ENCODE measurements at regions not wholly inside any gene's neighbourhood (a gene's known extent, or its start where the extent isn't known, plus 50 kb on each side); places are given as distances from the start of the nearest gene placed in this dataset.

GRCh38 chr2:2668681-2669265, 337.7 kb upstream of the MYT1L start:
- Histone ChIP-seq H3K9me3 (no peaks in the 10 kb centered on the region), H3K36me3 (no peaks in the 10 kb centered on the region), H3K27ac (no peak overlapping the region), H3K4me1 (ENCODE audit: insufficient read depth) (no peaks in the 10 kb centered on the region), H3K4me3 (no peak overlapping the region), H3K27me3 (no peaks in the 10 kb centered on the region)
- no peak for DNase-seq
- no peak for TF ChIP-seq EP300 (IDR thresholded peaks at IDR 0.05)
- no peak for TF ChIP-seq POLR2A (IDR thresholded peaks at IDR 0.05)
- no peak for TF ChIP-seq CTCF (IDR thresholded peaks at IDR 0.05)
- intact Hi-C loops (cut with DNase I), result no loop called here
- 84 to 87% (median 85%) methylated on average over 21 of the region's 21 CpGs for WGBS, 3 donors

- Histone ChIP-seq H3K36me3 (no peaks in the 10 kb centered on the region), H3K27ac (no peak overlapping the region), H3K9me3 (no peaks in the 10 kb centered on the region), H3K4me1 (ENCODE audit: insufficient read depth) (no peaks in the 10 kb centered on the region), H3K27me3 (no peaks in the 10 kb centered on the region), H3K4me3 (no peak overlapping the region)
- intact Hi-C loops (cut with DNase I), result no loop called here
- WGBS, 3 donors, result 67 to 85% (median 80%) methylated on average over 4 of the region's 4 CpGs
- no peak for DNase-seq
- no peak for TF ChIP-seq POLR2A (IDR thresholded peaks at IDR 0.05)
- TF ChIP-seq EP300 (IDR thresholded peaks at IDR 0.05), result no peak
Measured at GRCh38 chr2:2667690-2668089, 336.6 kb upstream of the MYT1L start.

- H3K9me3 ChIP-seq, result no peaks in the 10 kb centered on the region
- no peak overlapping the region for H3K4me3 ChIP-seq
- TF ChIP-seq CTCF (IDR thresholded peaks at IDR 0.05), result no peak
- intact Hi-C loops (cut with DNase I), result no loop called here
- no peaks in the 10 kb centered on the region for H3K27me3 ChIP-seq
- no peaks in the 10 kb centered on the region for H3K36me3 ChIP-seq
- no peak for DNase-seq
- 89 to 91% (median 90%) methylated on average over 12 of the region's 12 CpGs for WGBS, 3 donors
- H3K4me1 ChIP-seq (ENCODE audit: insufficient read depth), result no peaks in the 10 kb centered on the region
- no peak overlapping the region for H3K27ac ChIP-seq
Measured at GRCh38 chr2:2665834-2666133, 334.7 kb upstream of the MYT1L start.

GRCh38 chr2:2664989-2665833, 334.1 kb upstream of the MYT1L start:
- Histone ChIP-seq H3K4me1 (ENCODE audit: insufficient read depth) (no peaks in the 10 kb centered on the region), H3K27ac (no peak overlapping the region), H3K4me3 (no peak overlapping the region), H3K9me3 (no peaks in the 10 kb centered on the region), H3K27me3 (no peaks in the 10 kb centered on the region), H3K36me3 (no peaks in the 10 kb centered on the region)
- intact Hi-C loops (cut with DNase I), result no loop called here
- DNase-seq, result no peak
- 65 to 85% (median 79%) methylated on average over 28 of the region's 28 CpGs for WGBS, 3 donors
- no peak for TF ChIP-seq CTCF (IDR thresholded peaks at IDR 0.05)
- no peak for TF ChIP-seq EP300 (IDR thresholded peaks at IDR 0.05)
- TF ChIP-seq POLR2A (IDR thresholded peaks at IDR 0.05), result no peak

GRCh38 chr2:2663401-2664036, 332.4 kb upstream of the MYT1L start:
- no peak overlapping the region for H3K27ac ChIP-seq
- H3K36me3 ChIP-seq, result no peaks in the 10 kb centered on the region
- DNase-seq, result no peak
- WGBS, 3 donors, result 53 to 64% (median 57%) methylated on average over 23 of the region's 23 CpGs
- H3K4me3 ChIP-seq, result no peak overlapping the region
- no peaks in the 10 kb centered on the region for H3K9me3 ChIP-seq
- TF ChIP-seq POLR2A (IDR thresholded peaks at IDR 0.05) (no peak), CTCF (IDR thresholded peaks at IDR 0.05) (no peak), EP300 (IDR thresholded peaks at IDR 0.05) (no peak)
- intact Hi-C loops (cut with DNase I), result no loop called here
- H3K4me1 ChIP-seq (ENCODE audit: insufficient read depth), result no peaks in the 10 kb centered on the region
- H3K27me3 ChIP-seq, result no peaks in the 10 kb centered on the region
